SK-N-MC (cell line): ENCODE measurements at regions not wholly inside any gene's neighbourhood (a gene's known extent, or its start where the extent isn't known, plus 50 kb on each side); places are given as distances from the start of the nearest gene placed in this dataset.

ENCODE experiments used
- EZH2 ChIP-seq: fragments of 200-600 bp; sonication (generic); IDR thresholded peaks from one replicate; pipeline ENCODE4 v1.6.1; 2017; ENCODE audit warnings: antibody characterized with exemption
- FOXP2 ChIP-seq: optimal IDR thresholded peaks from 2 replicates; pipeline ENCODE3; 2011; ENCODE audit warnings: mild to moderate bottlenecking, moderate library complexity; ENCODE audit not compliant: insufficient read depth; ENCODE audit errors: extremely low read length, control extremely low read depth
- POLR2AphosphoS5 ChIP-seq: IDR thresholded peaks from 2 replicates; pipeline ENCODE4 v1.6.1; 2012; ENCODE audit warnings: mild to moderate bottlenecking, low read depth, low read length, borderline replicate concordance

DNA sequence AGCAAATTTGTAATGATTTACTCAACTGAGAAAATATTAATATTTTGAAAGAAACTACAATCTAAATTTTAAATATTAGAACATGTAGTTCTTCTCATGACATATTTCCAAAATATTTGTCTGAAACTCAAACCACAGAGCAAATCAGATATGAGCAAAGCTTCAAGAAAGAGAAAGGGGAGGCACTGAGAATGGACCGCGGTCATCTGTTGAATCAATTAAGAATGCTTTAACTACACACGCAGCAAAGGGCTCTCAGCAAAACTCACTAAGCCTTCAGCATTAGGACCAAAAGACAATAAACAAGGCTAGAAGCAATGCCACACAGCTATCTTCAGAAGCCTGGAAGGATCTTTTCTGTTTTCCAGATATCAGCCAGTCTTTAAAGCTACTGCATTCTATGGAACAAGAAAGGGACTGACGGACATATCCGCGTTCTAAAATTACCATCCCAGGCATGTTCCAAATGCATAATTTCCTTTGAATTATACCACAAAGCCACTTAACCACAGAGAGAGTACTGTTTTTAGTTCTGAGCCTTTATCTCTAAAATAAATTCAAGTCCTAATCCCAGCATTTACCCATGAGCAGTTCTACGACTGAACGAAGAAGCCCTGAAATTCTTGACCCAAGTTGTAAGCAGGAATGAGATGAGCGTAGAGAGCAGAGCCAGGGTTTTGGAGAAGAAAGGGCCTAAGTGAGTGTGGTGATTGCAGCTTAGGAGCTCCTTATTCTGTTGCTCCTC, 513.5 kb downstream of the AGTPBP1 start:
- TF ChIP-seq POLR2AphosphoS5, result no peak
- TF ChIP-seq EZH2, result no peak
- TF ChIP-seq FOXP2, result no peak
